HepG2 (cell line): ENCODE measurements at regions not wholly inside any gene's neighbourhood (a gene's known extent, or its start where the extent isn't known, plus 50 kb on each side); places are given as distances from the start of the nearest gene placed in this dataset.

ENCODE experiments used
- DNMT3B ChIP-seq: conservative IDR thresholded peaks from 2 replicates; pipeline ENCODE4 v1.6.1; 2016; ENCODE audit warnings: missing biosample characterization, control low read depth
- EEA1 ChIP-seq: sonication (generic); formaldehyde crosslinking; IDR thresholded peaks from 2 replicates; pipeline ENCODE4 v1.5.1; 2020; ENCODE audit warnings: mild to moderate bottlenecking, missing genetic modification reagents, borderline replicate concordance
- ELF4 ChIP-seq: sonication (generic); formaldehyde crosslinking; IDR thresholded peaks from 2 replicates; pipeline ENCODE4 v1.5.0; 2020; ENCODE audit warnings: missing genetic modification reagents, mild to moderate bottlenecking, moderate library complexity, borderline replicate concordance
- FOXO1 ChIP-seq: sonication (generic); formaldehyde crosslinking; IDR thresholded peaks from 2 replicates; pipeline ENCODE4 v1.4.0; 2020; ENCODE audit warnings: missing genetic modification reagents
- KAT2B ChIP-seq: fragments of 150-350 bp; IDR thresholded peaks from 2 replicates; pipeline ENCODE4 v1.6.1; 2014; ENCODE audit warnings: low read depth, low read length, borderline replicate concordance
- KLF13 ChIP-seq: sonication (generic); formaldehyde crosslinking; IDR thresholded peaks from 2 replicates; pipeline ENCODE4 v1.4.0; 2020; ENCODE audit warnings: mild to moderate bottlenecking, missing genetic modification reagents
- MLLT10 ChIP-seq: sonication (generic); formaldehyde crosslinking; IDR thresholded peaks from 2 replicates; pipeline ENCODE4 v1.4.0; 2020; ENCODE audit warnings: missing genetic modification reagents
- NAIF1 ChIP-seq: sonication (generic); formaldehyde crosslinking; IDR thresholded peaks from 2 replicates; pipeline ENCODE4 v1.5.0; 2020; ENCODE audit warnings: mild to moderate bottlenecking, missing genetic modification reagents, borderline replicate concordance
- RFX1 ChIP-seq: fragments of 450-650 bp; IDR thresholded peaks from 2 replicates; pipeline ENCODE4 v1.6.1; 2017
- TMF1 ChIP-seq: sonication (generic); formaldehyde crosslinking; IDR thresholded peaks from 2 replicates; pipeline ENCODE4 v1.8.1; 2022; ENCODE audit warnings: low read depth, missing genetic modification reagents
- ZNF160 ChIP-seq: sonication (generic); formaldehyde crosslinking; IDR thresholded peaks from 2 replicates; pipeline ENCODE4 v1.8.0; 2022; ENCODE audit warnings: mild to moderate bottlenecking, inconsistent platforms, missing genetic modification reagents
- ZNF335 ChIP-seq: sonication (generic); formaldehyde crosslinking; IDR thresholded peaks from 2 replicates; pipeline ENCODE4 v1.4.0; 2020; ENCODE audit warnings: missing genetic modification reagents
- ZNF709 ChIP-seq: sonication (generic); formaldehyde crosslinking; IDR thresholded peaks from 2 replicates; pipeline ENCODE4 v1.5.0; 2020; ENCODE audit warnings: mild to moderate bottlenecking, missing genetic modification reagents
- ZNF816 ChIP-seq: sonication (generic); formaldehyde crosslinking; IDR thresholded peaks from 2 replicates; pipeline ENCODE4 v1.8.0; 2022; ENCODE audit warnings: missing genetic modification reagents, mild to moderate bottlenecking, borderline replicate concordance
- TF ChIP-seq, protein P1 (sequence below): sonication (generic); formaldehyde crosslinking; IDR thresholded peaks from 2 replicates; pipeline ENCODE4 v1.5.0; 2020; ENCODE audit warnings: missing genetic modification reagents
- TF ChIP-seq, protein P2 (sequence below): sonication (generic); formaldehyde crosslinking; IDR thresholded peaks from 2 replicates; pipeline ENCODE4 v1.4.0; 2020; ENCODE audit warnings: missing genetic modification reagents, borderline replicate concordance
- TF ChIP-seq, protein P3 (sequence below): IDR thresholded peaks from 2 replicates; pipeline ENCODE4 v1.6.1; 2016; ENCODE audit warnings: low read depth, control low read depth
- TF ChIP-seq, protein P4 (sequence below): sonication (generic); formaldehyde crosslinking; IDR thresholded peaks from 2 replicates; pipeline ENCODE4 v1.5.0; 2020; ENCODE audit warnings: missing genetic modification reagents, mild to moderate bottlenecking, borderline replicate concordance
- TF ChIP-seq, protein P5 (sequence below): sonication (generic); formaldehyde crosslinking; IDR thresholded peaks from 2 replicates; pipeline ENCODE4 v1.5.0; 2020; ENCODE audit warnings: missing genetic modification reagents, mild to moderate bottlenecking, borderline replicate concordance
- TF ChIP-seq, protein P6 (sequence below): sonication (generic); formaldehyde crosslinking; IDR thresholded peaks from 2 replicates; pipeline ENCODE4 v1.4.0; 2020; ENCODE audit warnings: missing genetic modification reagents

DNA sequence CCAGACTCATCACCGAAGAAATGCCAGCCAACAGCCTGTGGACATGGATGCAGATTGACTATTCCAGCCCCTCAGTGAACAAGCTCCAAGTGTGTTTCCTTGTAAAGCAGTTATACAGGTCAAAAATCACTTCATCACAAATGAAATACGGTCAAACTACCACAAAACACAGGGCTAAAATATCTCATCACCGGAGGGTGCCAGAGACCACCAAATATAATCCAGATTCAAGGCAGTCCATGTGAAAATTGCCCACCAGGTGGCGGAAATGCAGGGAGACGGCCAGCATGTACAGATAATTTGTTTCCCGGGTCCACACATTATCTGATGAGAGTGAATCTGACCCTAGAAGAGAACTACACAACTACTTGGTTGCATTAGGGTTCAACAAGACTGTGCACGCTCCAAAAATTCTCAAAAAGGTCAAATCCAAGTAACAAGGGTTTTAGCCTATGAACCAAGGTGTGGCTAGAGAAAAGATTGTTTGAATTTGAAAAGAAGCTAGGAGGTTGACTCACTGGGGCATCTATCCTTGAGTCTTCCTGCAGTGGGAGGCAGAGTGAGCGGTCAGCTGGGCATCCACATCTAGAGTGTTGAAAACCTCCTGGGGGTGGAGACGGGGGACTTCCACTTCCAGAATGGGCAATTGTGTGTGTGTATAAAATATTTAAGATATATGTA lies 71.7 kb downstream of the IGLL5 start (continued):
- TF ChIP-seq ZNF816 (CRISPR knock-in tag) (0 out of 2 replicates have a peak, but pooled peaks have one; percentile 27), ZNF335 (CRISPR knock-in tag) (no peak), TMF1 (CRISPR knock-in tag) (no peak), KLF13 (no peak), ZNF709 (CRISPR knock-in tag) (no peak), ZNF160 (no peak), DNMT3B (CRISPR knock-in tag) (peak; percentile 75; the same call in 1 of the 2 replicates), ELF4 (no peak), NAIF1 (CRISPR knock-in tag) (no peak), MLLT10 (CRISPR knock-in tag) (no peak), RFX1 (no peak), KAT2B (no peak), EEA1 (CRISPR knock-in tag) (no peak), FOXO1 (CRISPR knock-in tag) (no peak)
- TF ChIP-seq, protein P1, sequence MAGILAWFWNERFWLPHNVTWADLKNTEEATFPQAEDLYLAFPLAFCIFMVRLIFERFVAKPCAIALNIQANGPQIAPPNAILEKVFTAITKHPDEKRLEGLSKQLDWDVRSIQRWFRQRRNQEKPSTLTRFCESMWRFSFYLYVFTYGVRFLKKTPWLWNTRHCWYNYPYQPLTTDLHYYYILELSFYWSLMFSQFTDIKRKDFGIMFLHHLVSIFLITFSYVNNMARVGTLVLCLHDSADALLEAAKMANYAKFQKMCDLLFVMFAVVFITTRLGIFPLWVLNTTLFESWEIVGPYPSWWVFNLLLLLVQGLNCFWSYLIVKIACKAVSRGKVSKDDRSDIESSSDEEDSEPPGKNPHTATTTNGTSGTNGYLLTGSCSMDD (CRISPR knock-in tag), result no peak
- TF ChIP-seq, protein P2, sequence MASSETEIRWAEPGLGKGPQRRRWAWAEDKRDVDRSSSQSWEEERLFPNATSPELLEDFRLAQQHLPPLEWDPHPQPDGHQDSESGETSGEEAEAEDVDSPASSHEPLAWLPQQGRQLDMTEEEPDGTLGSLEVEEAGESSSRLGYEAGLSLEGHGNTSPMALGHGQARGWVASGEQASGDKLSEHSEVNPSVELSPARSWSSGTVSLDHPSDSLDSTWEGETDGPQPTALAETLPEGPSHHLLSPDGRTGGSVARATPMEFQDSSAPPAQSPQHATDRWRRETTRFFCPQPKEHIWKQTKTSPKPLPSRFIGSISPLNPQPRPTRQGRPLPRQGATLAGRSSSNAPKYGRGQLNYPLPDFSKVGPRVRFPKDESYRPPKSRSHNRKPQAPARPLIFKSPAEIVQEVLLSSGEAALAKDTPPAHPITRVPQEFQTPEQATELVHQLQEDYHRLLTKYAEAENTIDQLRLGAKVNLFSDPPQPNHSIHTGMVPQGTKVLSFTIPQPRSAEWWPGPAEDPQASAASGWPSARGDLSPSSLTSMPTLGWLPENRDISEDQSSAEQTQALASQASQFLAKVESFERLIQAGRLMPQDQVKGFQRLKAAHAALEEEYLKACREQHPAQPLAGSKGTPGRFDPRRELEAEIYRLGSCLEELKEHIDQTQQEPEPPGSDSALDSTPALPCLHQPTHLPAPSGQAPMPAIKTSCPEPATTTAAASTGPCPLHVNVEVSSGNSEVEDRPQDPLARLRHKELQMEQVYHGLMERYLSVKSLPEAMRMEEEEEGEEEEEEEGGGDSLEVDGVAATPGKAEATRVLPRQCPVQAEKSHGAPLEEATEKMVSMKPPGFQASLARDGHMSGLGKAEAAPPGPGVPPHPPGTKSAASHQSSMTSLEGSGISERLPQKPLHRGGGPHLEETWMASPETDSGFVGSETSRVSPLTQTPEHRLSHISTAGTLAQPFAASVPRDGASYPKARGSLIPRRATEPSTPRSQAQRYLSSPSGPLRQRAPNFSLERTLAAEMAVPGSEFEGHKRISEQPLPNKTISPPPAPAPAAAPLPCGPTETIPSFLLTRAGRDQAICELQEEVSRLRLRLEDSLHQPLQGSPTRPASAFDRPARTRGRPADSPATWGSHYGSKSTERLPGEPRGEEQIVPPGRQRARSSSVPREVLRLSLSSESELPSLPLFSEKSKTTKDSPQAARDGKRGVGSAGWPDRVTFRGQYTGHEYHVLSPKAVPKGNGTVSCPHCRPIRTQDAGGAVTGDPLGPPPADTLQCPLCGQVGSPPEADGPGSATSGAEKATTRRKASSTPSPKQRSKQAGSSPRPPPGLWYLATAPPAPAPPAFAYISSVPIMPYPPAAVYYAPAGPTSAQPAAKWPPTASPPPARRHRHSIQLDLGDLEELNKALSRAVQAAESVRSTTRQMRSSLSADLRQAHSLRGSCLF (CRISPR knock-in tag), result no peak
- TF ChIP-seq, protein P3, sequence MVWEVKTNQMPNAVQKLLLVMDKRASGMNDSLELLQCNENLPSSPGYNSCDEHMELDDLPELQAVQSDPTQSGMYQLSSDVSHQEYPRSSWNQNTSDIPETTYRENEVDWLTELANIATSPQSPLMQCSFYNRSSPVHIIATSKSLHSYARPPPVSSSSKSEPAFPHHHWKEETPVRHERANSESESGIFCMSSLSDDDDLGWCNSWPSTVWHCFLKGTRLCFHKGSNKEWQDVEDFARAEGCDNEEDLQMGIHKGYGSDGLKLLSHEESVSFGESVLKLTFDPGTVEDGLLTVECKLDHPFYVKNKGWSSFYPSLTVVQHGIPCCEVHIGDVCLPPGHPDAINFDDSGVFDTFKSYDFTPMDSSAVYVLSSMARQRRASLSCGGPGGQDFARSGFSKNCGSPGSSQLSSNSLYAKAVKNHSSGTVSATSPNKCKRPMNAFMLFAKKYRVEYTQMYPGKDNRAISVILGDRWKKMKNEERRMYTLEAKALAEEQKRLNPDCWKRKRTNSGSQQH, result no peak
- TF ChIP-seq, protein P4, sequence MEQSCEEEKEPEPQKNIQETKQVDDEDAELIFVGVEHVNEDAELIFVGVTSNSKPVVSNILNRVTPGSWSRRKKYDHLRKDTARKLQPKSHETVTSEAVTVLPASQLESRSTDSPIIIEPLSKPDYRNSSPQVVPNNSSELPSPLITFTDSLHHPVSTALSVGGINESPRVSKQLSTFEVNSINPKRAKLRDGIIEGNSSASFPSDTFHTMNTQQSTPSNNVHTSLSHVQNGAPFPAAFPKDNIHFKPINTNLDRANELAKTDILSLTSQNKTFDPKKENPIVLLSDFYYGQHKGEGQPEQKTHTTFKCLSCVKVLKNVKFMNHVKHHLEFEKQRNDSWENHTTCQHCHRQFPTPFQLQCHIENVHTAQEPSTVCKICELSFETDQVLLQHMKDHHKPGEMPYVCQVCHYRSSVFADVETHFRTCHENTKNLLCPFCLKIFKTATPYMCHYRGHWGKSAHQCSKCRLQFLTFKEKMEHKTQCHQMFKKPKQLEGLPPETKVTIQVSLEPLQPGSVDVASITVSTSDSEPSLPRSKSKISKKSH (CRISPR knock-in tag), result no peak
- TF ChIP-seq, protein P5, sequence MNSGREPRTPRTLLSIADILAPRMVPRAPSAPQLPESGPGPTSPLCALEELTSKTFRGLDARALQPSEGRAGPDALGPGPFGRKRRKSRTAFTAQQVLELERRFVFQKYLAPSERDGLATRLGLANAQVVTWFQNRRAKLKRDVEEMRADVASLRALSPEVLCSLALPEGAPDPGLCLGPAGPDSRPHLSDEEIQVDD, result no peak
- TF ChIP-seq, protein P6, sequence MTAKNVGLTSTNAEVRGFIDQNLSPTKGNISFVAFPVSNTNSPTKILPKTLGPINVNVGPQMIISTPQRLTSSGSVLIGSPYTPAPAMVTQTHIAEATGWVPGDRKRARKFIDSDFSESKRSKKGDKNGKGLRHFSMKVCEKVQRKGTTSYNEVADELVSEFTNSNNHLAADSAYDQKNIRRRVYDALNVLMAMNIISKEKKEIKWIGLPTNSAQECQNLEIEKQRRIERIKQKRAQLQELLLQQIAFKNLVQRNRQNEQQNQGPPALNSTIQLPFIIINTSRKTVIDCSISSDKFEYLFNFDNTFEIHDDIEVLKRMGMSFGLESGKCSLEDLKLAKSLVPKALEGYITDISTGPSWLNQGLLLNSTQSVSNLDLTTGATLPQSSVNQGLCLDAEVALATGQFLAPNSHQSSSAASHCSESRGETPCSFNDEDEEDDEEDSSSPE (CRISPR knock-in tag), result no peak
